GM12878 (cell line): ENCODE measurements at regions not wholly inside any gene's neighbourhood (a gene's known extent, or its start where the extent isn't known, plus 50 kb on each side); places are given as distances from the start of the nearest gene placed in this dataset.

Source experiments
- ATAC-seq: fragments of 200-7000 bp; cut with Tn5 transposase; 3 replicates; pipeline ENCODE4 v1.9.1; 2020; ENCODE audit warnings: mild to moderate bottlenecking, moderate library complexity
- BruUV-seq: library from RNA; stranded (reverse); fragments of 400-500 nt; replicated peaks from 2 replicates; lab custom pipeline; 2021; lab: Mats Ljungman, UMichigan
- CTCF ChIA-PET: fragments of 300-600 bp; sonication (Branson Sonifier 250); formaldehyde crosslinking; extraction: SDS; loops from one replicate; lab custom pipeline; 2021; ENCODE audit warnings: inconsistent platforms; lab: Yijun Ruan, JAX
- POLR2A ChIA-PET: fragments of 350-600 bp; formaldehyde crosslinking; extraction: SDS; loops from one replicate; lab custom pipeline; 2021; ENCODE audit warnings: inconsistent platforms; lab: Charles Lee
- RAD21 ChIA-PET: fragments of 300-600 bp; sonication (Branson Sonifier 250); formaldehyde crosslinking; loops from one replicate; lab custom pipeline; 2023; ENCODE audit warnings: antibody characterized with exemption; ENCODE audit not compliant: unreplicated experiment; lab: Charles Lee
- SMC1A ChIA-PET: fragments of 300-600 bp; sonication (Branson Sonifier 250); formaldehyde crosslinking; loops from one replicate; lab custom pipeline; 2023; ENCODE audit not compliant: unreplicated experiment, uncharacterized antibody; lab: Charles Lee
- DNase-seq: peaks from one replicate; pipeline ENCODE4 v3.0.0-alpha.2; 2011; ENCODE audit warnings: low read depth, low spot score
- FAIRE-seq: peaks from 3 replicates; lab custom pipeline; 2011; peaks lifted over from hg19 to GRCh38; lab: Jason Lieb, UNC
- H2AFZ ChIP-seq: 2 replicates; pipeline ENCODE4 v1.6.0; 2011; ENCODE audit warnings: low read depth, low read length, control low read depth; ENCODE audit not compliant: control insufficient read depth
- H3K27ac ChIP-seq: 2 replicates; pipeline ENCODE4 v1.5.1; 2011; ENCODE audit warnings: control low read depth; ENCODE audit not compliant: control insufficient read depth, insufficient read depth
- H3K27me3 ChIP-seq, 2 experiments: replicated peaks in 1 of 2; 2 replicates each; pipeline versions ENCODE4 v1.6.0 to v1.6.1; 2011; ENCODE audit warnings: low read length in 1 of 2; ENCODE audit not compliant: control insufficient read depth in 2 of 2, insufficient read depth in 2 of 2
- H3K36me3 ChIP-seq, 2 experiments: 2 replicates each; pipeline ENCODE4 v1.5.1; 2011; ENCODE audit warnings: low read length in 1 of 2; ENCODE audit not compliant: control insufficient read depth in 2 of 2, insufficient read depth in 2 of 2
- H3K4me1 ChIP-seq: 2 replicates; pipeline ENCODE4 v1.6.1; 2011; ENCODE audit warnings: mild to moderate bottlenecking, low read length, moderate library complexity, mixed read lengths; ENCODE audit not compliant: control insufficient read depth, insufficient read depth
- H3K4me2 ChIP-seq: 2 replicates; pipeline ENCODE4 v1.6.0; 2011; ENCODE audit warnings: control low read depth; ENCODE audit not compliant: control insufficient read depth, insufficient read depth
- H3K4me3 ChIP-seq: fragments of 200-600 bp; sonication (generic); 2 replicates; pipeline ENCODE4 v1.5.1; 2016
- H3K79me2 ChIP-seq: 2 replicates; pipeline ENCODE4 v1.6.0; 2011; ENCODE audit warnings: low read length; ENCODE audit not compliant: control insufficient read depth, insufficient read depth
- H3K9ac ChIP-seq: 2 replicates; pipeline ENCODE4 v1.8.0; 2011; ENCODE audit warnings: low read length, control low read depth, mixed read lengths; ENCODE audit not compliant: control insufficient read depth, insufficient read depth
- H3K9me3 ChIP-seq: replicated peaks from 3 replicates; pipeline ENCODE4 v1.5.1; 2011; ENCODE audit warnings: mild to moderate bottlenecking, low read length; ENCODE audit not compliant: control insufficient read depth, insufficient read depth
- H4K20me1 ChIP-seq: 2 replicates; pipeline ENCODE4 v1.6.0; 2011; ENCODE audit not compliant: control insufficient read depth, insufficient read depth
- CBX5 ChIP-seq: sonication (generic); IDR thresholded peaks from 2 replicates; pipeline ENCODE4 v1.6.1; 2016; ENCODE audit warnings: low read depth, moderate library complexity, mild to moderate bottlenecking, inconsistent platforms
- CEBPB ChIP-seq, 2 experiments: fragments of 150-350 bp in 1 of 2; IDR thresholded peaks; 2 replicates each; pipeline ENCODE4 v1.6.1; 2012 to 2014; ENCODE audit warnings: low read depth in 2 of 2, low read length in 2 of 2, borderline replicate concordance in 1 of 2, inconsistent platforms in 1 of 2
- IKZF2 ChIP-seq, 2 experiments: fragments of 450-650 bp; IDR thresholded peaks; 2 replicates each; pipeline ENCODE4 v1.6.1; 2017; ENCODE audit warnings: mild to moderate bottlenecking in 2 of 2, moderate library complexity in 2 of 2
- JUNB ChIP-seq: IDR thresholded peaks from 2 replicates; pipeline ENCODE4 v1.6.1; 2016; ENCODE audit warnings: antibody characterized with exemption, mild to moderate bottlenecking
- NRF1 ChIP-seq: conservative IDR thresholded peaks from 2 replicates; pipeline ENCODE4 v1.6.1; 2011; ENCODE audit warnings: mild to moderate bottlenecking, low read depth, low read length, improper control_type of control experiment
- PML ChIP-seq: IDR thresholded peaks from 2 replicates; pipeline ENCODE4 v1.6.1; 2012; ENCODE audit warnings: low read length, inconsistent platforms
- POLR2AphosphoS5 ChIP-seq: IDR thresholded peaks from 2 replicates; pipeline ENCODE4 v1.6.1; 2011; ENCODE audit warnings: mild to moderate bottlenecking, low read length, inconsistent platforms
- YBX1 ChIP-seq: fragments of 450-650 bp; IDR thresholded peaks from 2 replicates; pipeline ENCODE4 v1.6.1; 2016; ENCODE audit warnings: antibody characterized with exemption
- ZNF24 ChIP-seq: fragments of 450-650 bp; IDR thresholded peaks from 2 replicates; pipeline ENCODE4 v1.6.1; 2017; ENCODE audit warnings: antibody characterized with exemption, mild to moderate bottlenecking
- ZNF622 ChIP-seq: fragments of 450-650 bp; IDR thresholded peaks from 2 replicates; pipeline ENCODE4 v1.6.1; 2017; ENCODE audit warnings: mild to moderate bottlenecking, inconsistent platforms
- in situ Hi-C: fragments of 300-500 bp; cut with MboI; formaldehyde crosslinking; loops from 9 replicates; pipeline ENCODE4 v1.14.3; 2018; ENCODE audit warnings: mixed read lengths
- intact Hi-C: fragments of 100-400 bp; cut with micrococcal nuclease; formaldehyde crosslinking; loops from one replicate; pipeline ENCODE4 v1.14.2; 2022; ENCODE audit not compliant: unreplicated experiment
- TF ChIP-seq, protein P1 (sequence below): IDR thresholded peaks from 2 replicates; pipeline ENCODE4 v1.6.1; 2012; ENCODE audit warnings: low read depth, low read length, improper control_type of control experiment
- TF ChIP-seq, protein P2 (sequence below): fragments of 450-650 bp; IDR thresholded peaks from 2 replicates; pipeline ENCODE4 v1.6.1; 2017; ENCODE audit warnings: mild to moderate bottlenecking, moderate library complexity
- TF ChIP-seq, protein P3 (sequence below): fragments of 450-650 bp; IDR thresholded peaks from 2 replicates; pipeline ENCODE4 v1.6.1; 2014; ENCODE audit warnings: mild to moderate bottlenecking
- TF ChIP-seq, protein P4 (sequence below): fragments of 450-650 bp; IDR thresholded peaks from 2 replicates; pipeline ENCODE4 v1.6.1; 2016; ENCODE audit warnings: mild to moderate bottlenecking, moderate library complexity, borderline replicate concordance
- TF ChIP-seq, protein P5 (sequence below): IDR thresholded peaks from 2 replicates; pipeline ENCODE4 v1.6.1; 2012; ENCODE audit warnings: low read length, inconsistent platforms

DNA sequence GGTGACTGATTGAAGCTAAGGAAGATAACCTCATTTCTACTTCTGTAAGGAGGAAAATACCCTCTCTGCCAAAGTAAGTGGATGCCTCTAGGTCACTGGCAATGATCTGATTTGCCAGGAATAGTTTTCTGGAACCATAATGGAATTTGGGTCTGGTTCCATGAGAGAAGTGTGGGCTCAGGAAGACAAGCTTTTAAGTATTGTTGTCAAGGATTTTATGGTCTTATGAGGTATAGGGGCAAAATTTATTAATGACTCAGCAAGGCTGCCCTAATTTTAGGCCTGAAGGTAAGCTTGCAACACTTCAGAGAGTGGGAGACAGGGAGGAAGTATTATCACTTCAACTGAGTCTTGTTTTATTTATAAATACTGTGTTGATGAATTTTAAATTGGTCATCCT, 322.6 kb upstream of the ACTBL2 start:
- intact Hi-C loops (no loop called here), in situ Hi-C loops (no loop called here)
- Histone ChIP-seq H3K79me2 (no peaks in the 10 kb centered on the region), H4K20me1 (no peaks in the 10 kb centered on the region), H3K9ac (no peak overlapping the region), H3K9me3 (no peaks in the 10 kb centered on the region), H2AFZ (no peak overlapping the region), H3K4me1 (no peaks in the 10 kb centered on the region), H3K4me2 (no peak overlapping the region), H3K27ac (no peak overlapping the region), H3K27me3 (no peaks in the 10 kb centered on the region; a peak in 1 of 4 replicates), H3K4me3 (no peak overlapping the region), H3K36me3 (no peaks in the 10 kb centered on the region)
- CTCF ChIA-PET = no interaction called here
- POLR2A ChIA-PET = no interaction called here
- FAIRE-seq = no peak
- BruUV-seq = no TSS peak
- no peak for DNase-seq
- RAD21 ChIA-PET = no interaction called here
- no peak for ATAC-seq
- TF ChIP-seq ZNF622 = no peak
- TF ChIP-seq, protein P1, sequence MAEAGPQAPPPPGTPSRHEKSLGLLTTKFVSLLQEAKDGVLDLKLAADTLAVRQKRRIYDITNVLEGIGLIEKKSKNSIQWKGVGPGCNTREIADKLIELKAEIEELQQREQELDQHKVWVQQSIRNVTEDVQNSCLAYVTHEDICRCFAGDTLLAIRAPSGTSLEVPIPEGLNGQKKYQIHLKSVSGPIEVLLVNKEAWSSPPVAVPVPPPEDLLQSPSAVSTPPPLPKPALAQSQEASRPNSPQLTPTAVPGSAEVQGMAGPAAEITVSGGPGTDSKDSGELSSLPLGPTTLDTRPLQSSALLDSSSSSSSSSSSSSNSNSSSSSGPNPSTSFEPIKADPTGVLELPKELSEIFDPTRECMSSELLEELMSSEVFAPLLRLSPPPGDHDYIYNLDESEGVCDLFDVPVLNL = no peak
- no peak for TF ChIP-seq NRF1
- TF ChIP-seq PML = no peak
- TF ChIP-seq, protein P2, sequence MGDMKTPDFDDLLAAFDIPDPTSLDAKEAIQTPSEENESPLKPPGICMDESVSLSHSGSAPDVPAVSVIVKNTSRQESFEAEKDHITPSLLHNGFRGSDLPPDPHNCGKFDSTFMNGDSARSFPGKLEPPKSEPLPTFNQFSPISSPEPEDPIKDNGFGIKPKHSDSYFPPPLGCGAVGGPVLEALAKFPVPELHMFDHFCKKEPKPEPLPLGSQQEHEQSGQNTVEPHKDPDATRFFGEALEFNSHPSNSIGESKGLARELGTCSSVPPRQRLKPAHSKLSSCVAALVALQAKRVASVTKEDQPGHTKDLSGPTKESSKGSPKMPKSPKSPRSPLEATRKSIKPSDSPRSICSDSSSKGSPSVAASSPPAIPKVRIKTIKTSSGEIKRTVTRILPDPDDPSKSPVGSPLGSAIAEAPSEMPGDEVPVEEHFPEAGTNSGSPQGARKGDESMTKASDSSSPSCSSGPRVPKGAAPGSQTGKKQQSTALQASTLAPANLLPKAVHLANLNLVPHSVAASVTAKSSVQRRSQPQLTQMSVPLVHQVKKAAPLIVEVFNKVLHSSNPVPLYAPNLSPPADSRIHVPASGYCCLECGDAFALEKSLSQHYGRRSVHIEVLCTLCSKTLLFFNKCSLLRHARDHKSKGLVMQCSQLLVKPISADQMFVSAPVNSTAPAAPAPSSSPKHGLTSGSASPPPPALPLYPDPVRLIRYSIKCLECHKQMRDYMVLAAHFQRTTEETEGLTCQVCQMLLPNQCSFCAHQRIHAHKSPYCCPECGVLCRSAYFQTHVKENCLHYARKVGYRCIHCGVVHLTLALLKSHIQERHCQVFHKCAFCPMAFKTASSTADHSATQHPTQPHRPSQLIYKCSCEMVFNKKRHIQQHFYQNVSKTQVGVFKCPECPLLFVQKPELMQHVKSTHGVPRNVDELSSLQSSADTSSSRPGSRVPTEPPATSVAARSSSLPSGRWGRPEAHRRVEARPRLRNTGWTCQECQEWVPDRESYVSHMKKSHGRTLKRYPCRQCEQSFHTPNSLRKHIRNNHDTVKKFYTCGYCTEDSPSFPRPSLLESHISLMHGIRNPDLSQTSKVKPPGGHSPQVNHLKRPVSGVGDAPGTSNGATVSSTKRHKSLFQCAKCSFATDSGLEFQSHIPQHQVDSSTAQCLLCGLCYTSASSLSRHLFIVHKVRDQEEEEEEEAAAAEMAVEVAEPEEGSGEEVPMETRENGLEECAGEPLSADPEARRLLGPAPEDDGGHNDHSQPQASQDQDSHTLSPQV = no peak
- TF ChIP-seq, protein P3, sequence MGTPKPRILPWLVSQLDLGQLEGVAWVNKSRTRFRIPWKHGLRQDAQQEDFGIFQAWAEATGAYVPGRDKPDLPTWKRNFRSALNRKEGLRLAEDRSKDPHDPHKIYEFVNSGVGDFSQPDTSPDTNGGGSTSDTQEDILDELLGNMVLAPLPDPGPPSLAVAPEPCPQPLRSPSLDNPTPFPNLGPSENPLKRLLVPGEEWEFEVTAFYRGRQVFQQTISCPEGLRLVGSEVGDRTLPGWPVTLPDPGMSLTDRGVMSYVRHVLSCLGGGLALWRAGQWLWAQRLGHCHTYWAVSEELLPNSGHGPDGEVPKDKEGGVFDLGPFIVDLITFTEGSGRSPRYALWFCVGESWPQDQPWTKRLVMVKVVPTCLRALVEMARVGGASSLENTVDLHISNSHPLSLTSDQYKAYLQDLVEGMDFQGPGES = no peak
- TF ChIP-seq POLR2AphosphoS5 = no peak
- TF ChIP-seq, protein P4, sequence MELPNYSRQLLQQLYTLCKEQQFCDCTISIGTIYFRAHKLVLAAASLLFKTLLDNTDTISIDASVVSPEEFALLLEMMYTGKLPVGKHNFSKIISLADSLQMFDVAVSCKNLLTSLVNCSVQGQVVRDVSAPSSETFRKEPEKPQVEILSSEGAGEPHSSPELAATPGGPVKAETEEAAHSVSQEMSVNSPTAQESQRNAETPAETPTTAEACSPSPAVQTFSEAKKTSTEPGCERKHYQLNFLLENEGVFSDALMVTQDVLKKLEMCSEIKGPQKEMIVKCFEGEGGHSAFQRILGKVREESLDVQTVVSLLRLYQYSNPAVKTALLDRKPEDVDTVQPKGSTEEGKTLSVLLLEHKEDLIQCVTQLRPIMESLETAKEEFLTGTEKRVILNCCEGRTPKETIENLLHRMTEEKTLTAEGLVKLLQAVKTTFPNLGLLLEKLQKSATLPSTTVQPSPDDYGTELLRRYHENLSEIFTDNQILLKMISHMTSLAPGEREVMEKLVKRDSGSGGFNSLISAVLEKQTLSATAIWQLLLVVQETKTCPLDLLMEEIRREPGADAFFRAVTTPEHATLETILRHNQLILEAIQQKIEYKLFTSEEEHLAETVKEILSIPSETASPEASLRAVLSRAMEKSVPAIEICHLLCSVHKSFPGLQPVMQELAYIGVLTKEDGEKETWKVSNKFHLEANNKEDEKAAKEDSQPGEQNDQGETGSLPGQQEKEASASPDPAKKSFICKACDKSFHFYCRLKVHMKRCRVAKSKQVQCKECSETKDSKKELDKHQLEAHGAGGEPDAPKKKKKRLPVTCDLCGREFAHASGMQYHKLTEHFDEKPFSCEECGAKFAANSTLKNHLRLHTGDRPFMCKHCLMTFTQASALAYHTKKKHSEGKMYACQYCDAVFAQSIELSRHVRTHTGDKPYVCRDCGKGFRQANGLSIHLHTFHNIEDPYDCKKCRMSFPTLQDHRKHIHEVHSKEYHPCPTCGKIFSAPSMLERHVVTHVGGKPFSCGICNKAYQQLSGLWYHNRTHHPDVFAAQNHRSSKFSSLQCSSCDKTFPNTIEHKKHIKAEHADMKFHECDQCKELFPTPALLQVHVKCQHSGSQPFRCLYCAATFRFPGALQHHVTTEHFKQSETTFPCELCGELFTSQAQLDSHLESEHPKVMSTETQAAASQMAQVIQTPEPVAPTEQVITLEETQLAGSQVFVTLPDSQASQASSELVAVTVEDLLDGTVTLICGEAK = no peak
- no peak for TF ChIP-seq JUNB
- TF ChIP-seq CBX5 = no peak
- TF ChIP-seq, protein P5, sequence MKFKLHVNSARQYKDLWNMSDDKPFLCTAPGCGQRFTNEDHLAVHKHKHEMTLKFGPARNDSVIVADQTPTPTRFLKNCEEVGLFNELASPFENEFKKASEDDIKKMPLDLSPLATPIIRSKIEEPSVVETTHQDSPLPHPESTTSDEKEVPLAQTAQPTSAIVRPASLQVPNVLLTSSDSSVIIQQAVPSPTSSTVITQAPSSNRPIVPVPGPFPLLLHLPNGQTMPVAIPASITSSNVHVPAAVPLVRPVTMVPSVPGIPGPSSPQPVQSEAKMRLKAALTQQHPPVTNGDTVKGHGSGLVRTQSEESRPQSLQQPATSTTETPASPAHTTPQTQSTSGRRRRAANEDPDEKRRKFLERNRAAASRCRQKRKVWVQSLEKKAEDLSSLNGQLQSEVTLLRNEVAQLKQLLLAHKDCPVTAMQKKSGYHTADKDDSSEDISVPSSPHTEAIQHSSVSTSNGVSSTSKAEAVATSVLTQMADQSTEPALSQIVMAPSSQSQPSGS = no peak
- TF ChIP-seq IKZF2 (IDR thresholded peaks at IDR 0.05) = no peak
- TF ChIP-seq CEBPB (IDR thresholded peaks at IDR 0.05; ENCODE audit: borderline replicate concordance in 1 of 2, low read depth in 2 of 2, low read length in 2 of 2) = no peak
- TF ChIP-seq YBX1 = no peak
- no peak for TF ChIP-seq ZNF24
- SMC1A ChIA-PET = no interaction called here
